ENCODE measurements at regions not wholly inside any gene's neighbourhood (a gene's known extent, or its start where the extent isn't known, plus 50 kb on each side); places are given as distances from the start of the nearest gene placed in this dataset.

- Histone ChIP-seq H2AFZ (ENCODE audit: low read depth) (0 out of 2 replicates have a peak overlapping the region, but pooled peaks have one; percentile 36), H3K27ac (ENCODE audit: low read depth in 2 of 2, low read length in 1 of 2) (0 out of 4 replicates have a peak overlapping the region, but pooled peaks of 1 of the 2 experiments have one; percentile 5), H3K79me2 (ENCODE audit: insufficient read depth) (no peaks in the 10 kb centered on the region), H3K9me3 (no peaks in the 10 kb centered on the region; the same call in 1 of the 2 replicates), H3K27me3 (ENCODE audit: insufficient read depth) (no peaks in the 10 kb centered on the region), H3K4me3 (ENCODE audit: low read depth in 2 of 2, low read length in 1 of 2) (no peak overlapping the region; a peak in 1 of 4 replicates), H3K4me2 (no peak overlapping the region), H3K4me1 (ENCODE audit: control insufficient read depth in 1 of 2, insufficient read depth in 2 of 2, low read depth in 1 of 2, low read length in 1 of 2) (peaks cover 0 to 2% of the 10 kb centered on the region in 2 experiments; a peak in 1 of 4 replicates), H3K9me2 (0 out of 2 replicates have a peak, but pooled peaks cover 4% of the 10 kb centered on the region), H3F3A (replicated peaks; ENCODE audit: insufficient read depth) (no peaks in the 10 kb centered on the region), H4K20me1 (ENCODE audit: insufficient read depth) (no peaks in the 10 kb centered on the region), H3K36me3 (replicated peaks in 1 of 2; ENCODE audit: control insufficient read depth in 1 of 2, insufficient read depth in 2 of 2, low read length in 1 of 2) (no peaks in the 10 kb centered on the region), H3K9ac (no peak overlapping the region)
- TF ChIP-seq TCF12 (IDR thresholded peaks at IDR 0.05): peak; percentile 25; the same call in 1 of the 2 replicates
- TF ChIP-seq, protein P1, sequence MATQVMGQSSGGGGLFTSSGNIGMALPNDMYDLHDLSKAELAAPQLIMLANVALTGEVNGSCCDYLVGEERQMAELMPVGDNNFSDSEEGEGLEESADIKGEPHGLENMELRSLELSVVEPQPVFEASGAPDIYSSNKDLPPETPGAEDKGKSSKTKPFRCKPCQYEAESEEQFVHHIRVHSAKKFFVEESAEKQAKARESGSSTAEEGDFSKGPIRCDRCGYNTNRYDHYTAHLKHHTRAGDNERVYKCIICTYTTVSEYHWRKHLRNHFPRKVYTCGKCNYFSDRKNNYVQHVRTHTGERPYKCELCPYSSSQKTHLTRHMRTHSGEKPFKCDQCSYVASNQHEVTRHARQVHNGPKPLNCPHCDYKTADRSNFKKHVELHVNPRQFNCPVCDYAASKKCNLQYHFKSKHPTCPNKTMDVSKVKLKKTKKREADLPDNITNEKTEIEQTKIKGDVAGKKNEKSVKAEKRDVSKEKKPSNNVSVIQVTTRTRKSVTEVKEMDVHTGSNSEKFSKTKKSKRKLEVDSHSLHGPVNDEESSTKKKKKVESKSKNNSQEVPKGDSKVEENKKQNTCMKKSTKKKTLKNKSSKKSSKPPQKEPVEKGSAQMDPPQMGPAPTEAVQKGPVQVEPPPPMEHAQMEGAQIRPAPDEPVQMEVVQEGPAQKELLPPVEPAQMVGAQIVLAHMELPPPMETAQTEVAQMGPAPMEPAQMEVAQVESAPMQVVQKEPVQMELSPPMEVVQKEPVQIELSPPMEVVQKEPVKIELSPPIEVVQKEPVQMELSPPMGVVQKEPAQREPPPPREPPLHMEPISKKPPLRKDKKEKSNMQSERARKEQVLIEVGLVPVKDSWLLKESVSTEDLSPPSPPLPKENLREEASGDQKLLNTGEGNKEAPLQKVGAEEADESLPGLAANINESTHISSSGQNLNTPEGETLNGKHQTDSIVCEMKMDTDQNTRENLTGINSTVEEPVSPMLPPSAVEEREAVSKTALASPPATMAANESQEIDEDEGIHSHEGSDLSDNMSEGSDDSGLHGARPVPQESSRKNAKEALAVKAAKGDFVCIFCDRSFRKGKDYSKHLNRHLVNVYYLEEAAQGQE (IDR thresholded peaks at IDR 0.05; ENCODE audit: low read depth, low read length): no peak
- DNase-seq: no peak
- POLR2A ChIA-PET: no interaction called here
- CTCF ChIA-PET: interaction anchor here (0.5 kb wide), 1 partner anchor 144 kb away, joined by 3 read pairs; no protein-coding TSS in a partner anchor
- 34% methylated on average over 2 of the region's 2 CpGs for WGBS (ENCODE audit: low lambda C conversion rate)
Measured at GRCh38 chr11:121909596-121909995, 206.4 kb downstream of the BLID start.

- Histone ChIP-seq H3K4me3 (ENCODE audit: low read depth in 2 of 2, low read length in 1 of 2) (no peak overlapping the region), H3F3A (replicated peaks; ENCODE audit: insufficient read depth) (no peaks in the 10 kb centered on the region), H3K36me3 (replicated peaks in 1 of 2; ENCODE audit: control insufficient read depth in 1 of 2, insufficient read depth in 2 of 2, low read length in 1 of 2) (no peaks in the 10 kb centered on the region), H3K9me3 (no peaks in the 10 kb centered on the region; the same call in 1 of the 2 replicates), H3K9me2 (0 out of 2 replicates have a peak, but pooled peaks cover 1% of the 10 kb centered on the region), H3K9ac (no peak overlapping the region), H3K27ac (ENCODE audit: low read depth in 2 of 2, low read length in 1 of 2) (no peak overlapping the region), H3K79me2 (ENCODE audit: insufficient read depth) (no peaks in the 10 kb centered on the region), H4K20me1 (ENCODE audit: insufficient read depth) (no peaks in the 10 kb centered on the region), H3K4me1 (ENCODE audit: control insufficient read depth in 1 of 2, insufficient read depth in 2 of 2, low read depth in 1 of 2, low read length in 1 of 2) (no peaks in the 10 kb centered on the region; a peak in 1 of 4 replicates), H3K27me3 (ENCODE audit: insufficient read depth) (no peaks in the 10 kb centered on the region), H2AFZ (ENCODE audit: low read depth) (no peak overlapping the region), H3K4me2 (no peak overlapping the region)
- no peak for TF ChIP-seq IRF3 (IDR thresholded peaks at IDR 0.05; ENCODE audit: low read depth, low read length)
- no peak for TF ChIP-seq RCOR1 (IDR thresholded peaks at IDR 0.05; ENCODE audit: low read length)
- no peak for TF ChIP-seq TAF1 (IDR thresholded peaks at IDR 0.05; ENCODE audit: borderline replicate concordance, low read depth, low read length)
- no peak for TF ChIP-seq EZH2phosphoT487 (IDR thresholded peaks at IDR 0.05; ENCODE audit: borderline replicate concordance, low read depth)
- no peak for TF ChIP-seq FOXJ3 (CRISPR knock-in tag; IDR thresholded peaks at IDR 0.05)
- no peak for TF ChIP-seq NFIC (IDR thresholded peaks at IDR 0.05; ENCODE audit: borderline replicate concordance)
- TF ChIP-seq RAD21 (IDR thresholded peaks at IDR 0.05; ENCODE audit: low read length): no peak
- no peak for TF ChIP-seq EP300 (IDR thresholded peaks at IDR 0.05; ENCODE audit: borderline replicate concordance in 1 of 2, low read depth in 1 of 2, low read length in 1 of 2)
- TF ChIP-seq, protein P2, sequence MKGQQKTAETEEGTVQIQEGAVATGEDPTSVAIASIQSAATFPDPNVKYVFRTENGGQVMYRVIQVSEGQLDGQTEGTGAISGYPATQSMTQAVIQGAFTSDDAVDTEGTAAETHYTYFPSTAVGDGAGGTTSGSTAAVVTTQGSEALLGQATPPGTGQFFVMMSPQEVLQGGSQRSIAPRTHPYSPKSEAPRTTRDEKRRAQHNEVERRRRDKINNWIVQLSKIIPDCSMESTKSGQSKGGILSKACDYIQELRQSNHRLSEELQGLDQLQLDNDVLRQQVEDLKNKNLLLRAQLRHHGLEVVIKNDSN (IDR thresholded peaks at IDR 0.05; ENCODE audit: borderline replicate concordance, low read depth): no peak
- no peak for TF ChIP-seq GABPA (IDR thresholded peaks at IDR 0.05; ENCODE audit: low read depth)
- TF ChIP-seq, protein P3, sequence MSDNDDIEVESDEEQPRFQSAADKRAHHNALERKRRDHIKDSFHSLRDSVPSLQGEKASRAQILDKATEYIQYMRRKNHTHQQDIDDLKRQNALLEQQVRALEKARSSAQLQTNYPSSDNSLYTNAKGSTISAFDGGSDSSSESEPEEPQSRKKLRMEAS (IDR thresholded peaks at IDR 0.05; ENCODE audit: low read depth): no peak
- TF ChIP-seq, protein P4, sequence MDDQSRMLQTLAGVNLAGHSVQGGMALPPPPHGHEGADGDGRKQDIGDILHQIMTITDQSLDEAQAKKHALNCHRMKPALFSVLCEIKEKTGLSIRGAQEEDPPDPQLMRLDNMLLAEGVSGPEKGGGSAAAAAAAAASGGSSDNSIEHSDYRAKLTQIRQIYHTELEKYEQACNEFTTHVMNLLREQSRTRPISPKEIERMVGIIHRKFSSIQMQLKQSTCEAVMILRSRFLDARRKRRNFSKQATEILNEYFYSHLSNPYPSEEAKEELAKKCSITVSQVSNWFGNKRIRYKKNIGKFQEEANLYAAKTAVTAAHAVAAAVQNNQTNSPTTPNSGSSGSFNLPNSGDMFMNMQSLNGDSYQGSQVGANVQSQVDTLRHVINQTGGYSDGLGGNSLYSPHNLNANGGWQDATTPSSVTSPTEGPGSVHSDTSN (IDR thresholded peaks at IDR 0.05): no peak
- no peak for TF ChIP-seq SMC3 (IDR thresholded peaks at IDR 0.05; ENCODE audit: low read depth, low read length)
- TF ChIP-seq, protein P1 (IDR thresholded peaks at IDR 0.05; ENCODE audit: low read depth, low read length): no peak
- no peak for TF ChIP-seq SIN3A (IDR thresholded peaks at IDR 0.05; ENCODE audit: borderline replicate concordance, low read depth, low read length)
- POLR2A ChIA-PET: no interaction called here
- DNase-seq: no peak
- 100% methylated on average over 2 of the region's 2 CpGs for WGBS (ENCODE audit: low lambda C conversion rate)
- CTCF ChIA-PET: no interaction called here
Measured at GRCh38 chr11:121907379-121907778, 208.6 kb downstream of the BLID start.
